ENCODE measurements at regions not wholly inside any gene's neighbourhood (a gene's known extent, or its start where the extent isn't known, plus 50 kb on each side); places are given as distances from the start of the nearest gene placed in this dataset.
"Not testable (repeated sequence)": the region's sequence is repeated elsewhere in the genome, so short reads cannot be mapped to it uniquely, and the experiment has no call there.

DNA sequence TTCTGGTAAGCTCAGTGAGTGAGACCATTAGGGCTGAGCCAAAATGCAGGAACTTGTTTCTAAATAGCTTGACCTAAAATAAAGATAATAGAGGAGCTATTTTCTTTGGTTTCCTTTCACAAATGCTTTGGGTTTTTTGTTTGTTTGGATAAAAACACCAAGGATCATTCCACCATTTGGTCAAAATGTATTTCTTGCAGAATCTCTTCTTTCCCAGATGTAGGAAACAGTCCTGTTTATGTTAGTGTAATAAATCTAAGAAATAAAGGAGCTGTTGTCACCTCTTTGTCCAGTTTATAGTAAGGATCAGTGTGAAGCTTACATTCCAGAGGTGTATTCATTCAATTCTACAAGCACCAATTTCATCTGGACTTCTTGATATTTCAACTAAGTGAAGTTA, 297.8 kb downstream of the GJA1 start:
- Histone ChIP-seq H3K27me3 (ENCODE audit: insufficient read depth, low read length) (no peaks in the 10 kb centered on the region), H3K79me2 (ENCODE audit: insufficient read depth, low read length) (no peaks in the 10 kb centered on the region), H3K9me2 (ENCODE audit: low read depth, low read length) (no peaks in the 10 kb centered on the region), H3K4me1 (ENCODE audit: insufficient read depth, low read length, severe bottlenecking) (no peaks in the 10 kb centered on the region), H3K4me2 (ENCODE audit: low read length) (no peak overlapping the region), H2AFZ (ENCODE audit: low read length) (no peak overlapping the region), H3K9me3 (ENCODE audit: low read length) (no peaks in the 10 kb centered on the region), H4K20me1 (ENCODE audit: insufficient read depth, low read length) (no peaks in the 10 kb centered on the region), H3K9ac (ENCODE audit: low read length) (no peak overlapping the region), H3F3A (ENCODE audit: insufficient read depth, low read length) (no peaks in the 10 kb centered on the region), H3K4me3 (ENCODE audit: low read depth, low read length, poor library complexity, severe bottlenecking) (no peak overlapping the region), H3K36me3 (ENCODE audit: insufficient read depth, low read length) (no peaks in the 10 kb centered on the region), H3K27ac (ENCODE audit: low read depth, low read length, poor library complexity, severe bottlenecking) (no peak overlapping the region)
- TF ChIP-seq, protein P1, sequence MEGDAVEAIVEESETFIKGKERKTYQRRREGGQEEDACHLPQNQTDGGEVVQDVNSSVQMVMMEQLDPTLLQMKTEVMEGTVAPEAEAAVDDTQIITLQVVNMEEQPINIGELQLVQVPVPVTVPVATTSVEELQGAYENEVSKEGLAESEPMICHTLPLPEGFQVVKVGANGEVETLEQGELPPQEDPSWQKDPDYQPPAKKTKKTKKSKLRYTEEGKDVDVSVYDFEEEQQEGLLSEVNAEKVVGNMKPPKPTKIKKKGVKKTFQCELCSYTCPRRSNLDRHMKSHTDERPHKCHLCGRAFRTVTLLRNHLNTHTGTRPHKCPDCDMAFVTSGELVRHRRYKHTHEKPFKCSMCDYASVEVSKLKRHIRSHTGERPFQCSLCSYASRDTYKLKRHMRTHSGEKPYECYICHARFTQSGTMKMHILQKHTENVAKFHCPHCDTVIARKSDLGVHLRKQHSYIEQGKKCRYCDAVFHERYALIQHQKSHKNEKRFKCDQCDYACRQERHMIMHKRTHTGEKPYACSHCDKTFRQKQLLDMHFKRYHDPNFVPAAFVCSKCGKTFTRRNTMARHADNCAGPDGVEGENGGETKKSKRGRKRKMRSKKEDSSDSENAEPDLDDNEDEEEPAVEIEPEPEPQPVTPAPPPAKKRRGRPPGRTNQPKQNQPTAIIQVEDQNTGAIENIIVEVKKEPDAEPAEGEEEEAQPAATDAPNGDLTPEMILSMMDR (IDR thresholded peaks at IDR 0.05; ENCODE audit: low read length), result no peak
- TF ChIP-seq EZH2 (IDR thresholded peaks at IDR 0.05; ENCODE audit: borderline replicate concordance, low read length), result no peak

DNA sequence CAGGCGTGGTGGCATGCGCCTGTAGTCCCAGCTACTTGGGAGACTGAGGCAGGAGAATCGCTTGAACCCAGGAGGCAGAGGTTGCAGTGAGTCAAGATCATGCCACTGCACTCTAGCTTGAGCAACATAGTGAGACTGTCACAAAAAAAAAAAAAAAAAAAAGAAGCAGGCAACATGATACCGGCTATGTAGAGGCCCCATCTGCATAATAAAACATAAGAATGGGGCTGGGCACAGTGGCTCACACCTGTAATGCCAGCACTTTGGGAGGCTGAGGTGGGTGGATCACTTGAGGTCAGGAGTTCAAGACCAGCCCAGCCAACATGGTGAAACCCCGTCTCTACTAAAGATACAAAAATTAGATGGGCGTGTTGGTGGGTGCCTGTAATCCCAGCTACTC, 304.7 kb downstream of the GJA1 start:
- not testable (repeated sequence) for H3K4me1 ChIP-seq (ENCODE audit: insufficient read depth, low read length, severe bottlenecking); H3K9me3 ChIP-seq (ENCODE audit: low read length); H3F3A ChIP-seq (ENCODE audit: insufficient read depth, low read length); H3K36me3 ChIP-seq (ENCODE audit: insufficient read depth, low read length); H3K79me2 ChIP-seq (ENCODE audit: insufficient read depth, low read length); H2AFZ ChIP-seq (ENCODE audit: low read length); H3K4me2 ChIP-seq (ENCODE audit: low read length); H3K27me3 ChIP-seq (ENCODE audit: insufficient read depth, low read length); H3K27ac ChIP-seq (ENCODE audit: low read depth, low read length, poor library complexity, severe bottlenecking); H3K9me2 ChIP-seq (ENCODE audit: low read depth, low read length); H3K4me3 ChIP-seq (ENCODE audit: low read depth, low read length, poor library complexity, severe bottlenecking); H3K9ac ChIP-seq (ENCODE audit: low read length); H4K20me1 ChIP-seq (ENCODE audit: insufficient read depth, low read length)

DNA sequence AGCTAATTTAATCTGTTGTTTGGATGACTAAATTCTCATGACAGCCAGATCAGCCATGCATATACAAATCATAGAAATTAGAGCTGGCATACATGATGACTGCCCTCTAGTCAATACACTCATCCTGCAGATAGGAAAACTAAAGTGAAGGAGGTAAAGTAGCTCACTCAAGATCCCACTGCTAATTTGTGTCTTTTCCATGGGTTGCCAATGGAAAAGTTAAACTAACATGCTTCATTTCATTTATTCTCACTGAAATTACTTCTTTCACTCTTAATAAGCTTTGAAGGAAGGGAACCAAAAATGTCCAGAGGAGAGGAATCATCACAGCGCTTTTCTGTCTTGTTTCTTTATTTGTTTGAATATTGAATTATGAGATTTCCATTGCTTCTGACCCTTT, 308.2 kb downstream of the GJA1 start:
- Histone ChIP-seq H2AFZ (ENCODE audit: low read length) (no peak overlapping the region), H3K36me3 (ENCODE audit: insufficient read depth, low read length) (no peaks in the 10 kb centered on the region), H3K4me2 (ENCODE audit: low read length) (no peak overlapping the region), H3F3A (ENCODE audit: insufficient read depth, low read length) (no peaks in the 10 kb centered on the region), H3K4me3 (ENCODE audit: low read depth, low read length, poor library complexity, severe bottlenecking) (no peak overlapping the region), H3K9ac (ENCODE audit: low read length) (no peak overlapping the region), H3K27ac (ENCODE audit: low read depth, low read length, poor library complexity, severe bottlenecking) (no peak overlapping the region), H4K20me1 (ENCODE audit: insufficient read depth, low read length) (no peaks in the 10 kb centered on the region), H3K27me3 (ENCODE audit: insufficient read depth, low read length) (no peaks in the 10 kb centered on the region), H3K9me2 (ENCODE audit: low read depth, low read length) (no peaks in the 10 kb centered on the region), H3K9me3 (ENCODE audit: low read length) (no peaks in the 10 kb centered on the region), H3K4me1 (ENCODE audit: insufficient read depth, low read length, severe bottlenecking) (no peaks in the 10 kb centered on the region), H3K79me2 (ENCODE audit: insufficient read depth, low read length) (no peaks in the 10 kb centered on the region)
- TF ChIP-seq, protein P1 (IDR thresholded peaks at IDR 0.05; ENCODE audit: low read length), result no peak
- TF ChIP-seq EZH2 (IDR thresholded peaks at IDR 0.05; ENCODE audit: borderline replicate concordance, low read length), result no peak

DNA sequence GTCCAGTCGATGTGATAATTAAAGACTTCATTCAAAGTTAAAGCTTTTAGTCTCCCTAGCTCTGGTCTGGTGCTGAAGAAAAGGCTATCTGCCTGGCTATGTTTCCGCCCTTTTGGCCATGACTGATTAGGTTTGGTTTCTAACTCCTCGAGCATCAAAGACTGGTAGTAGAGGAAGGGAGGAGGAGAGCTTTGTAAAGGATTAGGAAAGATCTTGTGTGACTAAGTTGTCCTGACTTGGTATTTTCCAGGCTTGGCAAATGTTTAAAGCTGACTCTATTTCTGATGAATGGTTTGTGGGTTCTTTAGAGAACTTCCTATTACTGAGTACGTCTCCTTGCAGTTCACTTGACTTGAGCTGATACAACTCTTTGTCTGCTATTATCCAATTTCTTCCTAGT, 312.9 kb downstream of the GJA1 start:
- Histone ChIP-seq H3K79me2 (ENCODE audit: insufficient read depth, low read length) (no peaks in the 10 kb centered on the region), H3K27me3 (ENCODE audit: insufficient read depth, low read length) (no peaks in the 10 kb centered on the region), H3K4me1 (ENCODE audit: insufficient read depth, low read length, severe bottlenecking) (no peaks in the 10 kb centered on the region), H3K9me3 (ENCODE audit: low read length) (no peaks in the 10 kb centered on the region), H3K9me2 (ENCODE audit: low read depth, low read length) (no peaks in the 10 kb centered on the region), H3K4me3 (ENCODE audit: low read depth, low read length, poor library complexity, severe bottlenecking) (no peak overlapping the region), H4K20me1 (ENCODE audit: insufficient read depth, low read length) (no peaks in the 10 kb centered on the region), H3K36me3 (ENCODE audit: insufficient read depth, low read length) (no peaks in the 10 kb centered on the region), H3K9ac (ENCODE audit: low read length) (no peak overlapping the region), H3K27ac (ENCODE audit: low read depth, low read length, poor library complexity, severe bottlenecking) (no peak overlapping the region), H2AFZ (ENCODE audit: low read length) (no peak overlapping the region), H3F3A (ENCODE audit: insufficient read depth, low read length) (no peaks in the 10 kb centered on the region), H3K4me2 (ENCODE audit: low read length) (no peak overlapping the region)
- TF ChIP-seq EZH2 (IDR thresholded peaks at IDR 0.05; ENCODE audit: borderline replicate concordance, low read length), result no peak
- TF ChIP-seq, protein P1 (IDR thresholded peaks at IDR 0.05; ENCODE audit: low read length), result no peak

Measured in OCI-LY1 (cell line).